ENCODE measurements at regions not wholly inside any gene's neighbourhood (a gene's known extent, or its start where the extent isn't known, plus 50 kb on each side); places are given as distances from the start of the nearest gene placed in this dataset.

GRCh38 chr2:101610750-101611315, 86.7 kb upstream of the MAP4K4 start:
- Histone ChIP-seq H3K9me3 (no peaks in the 10 kb centered on the region), H3K4me3 (no peak overlapping the region), H3K4me1 (no peaks in the 10 kb centered on the region), H3K27ac (no peak overlapping the region), H3K27me3 (no peaks in the 10 kb centered on the region), H3K36me3 (no peaks in the 10 kb centered on the region)
- 94 to 98% methylated on average over 2 to 3 of the region's 3 CpGs for WGBS, 2 donors (ENCODE audit: low coverage in 1 of 2)
- ATAC-seq, result no peak
- TF ChIP-seq EP300 (IDR thresholded peaks at IDR 0.05) (no peak), CTCF (IDR thresholded peaks at IDR 0.05) (no peak), POLR2A (IDR thresholded peaks at IDR 0.05) (no peak), POLR2AphosphoS5 (IDR thresholded peaks at IDR 0.05) (no peak)

GRCh38 chr2:101609433-101609832, 88.1 kb upstream of the MAP4K4 start:
- Histone ChIP-seq H3K36me3 (no peaks in the 10 kb centered on the region), H3K9me3 (no peaks in the 10 kb centered on the region), H3K4me3 (no peak overlapping the region), H3K27ac (no peak overlapping the region), H3K27me3 (no peaks in the 10 kb centered on the region), H3K4me1 (no peaks in the 10 kb centered on the region)
- TF ChIP-seq POLR2A (IDR thresholded peaks at IDR 0.05), result no peak
- TF ChIP-seq CTCF (IDR thresholded peaks at IDR 0.05), result no peak
- no peak for TF ChIP-seq EP300 (IDR thresholded peaks at IDR 0.05)
- no peak for TF ChIP-seq POLR2AphosphoS5 (IDR thresholded peaks at IDR 0.05)
- 95 to 97% methylated on average over 3 to 4 of the region's 4 CpGs for WGBS, 2 donors (ENCODE audit: low coverage in 1 of 2)
- no peak for ATAC-seq

- 65 to 71% methylated on average over 2 to 3 of the region's 4 CpGs for WGBS, 2 donors (ENCODE audit: low coverage in 1 of 2)
- no peaks in the 10 kb centered on the region for H3K27me3 ChIP-seq
- no peaks in the 10 kb centered on the region for H3K4me1 ChIP-seq
- H3K4me3 ChIP-seq, result no peak overlapping the region
- no peaks in the 10 kb centered on the region for H3K9me3 ChIP-seq
- no peaks in the 10 kb centered on the region for H3K36me3 ChIP-seq
- TF ChIP-seq POLR2AphosphoS5 (IDR thresholded peaks at IDR 0.05), result no peak
- TF ChIP-seq EP300 (IDR thresholded peaks at IDR 0.05), result no peak
- no peak for TF ChIP-seq CTCF (IDR thresholded peaks at IDR 0.05)
- no peak for TF ChIP-seq POLR2A (IDR thresholded peaks at IDR 0.05)
- no peak overlapping the region for H3K27ac ChIP-seq
- ATAC-seq, result no peak
These were observed 88.8 kb upstream of the MAP4K4 start for GRCh38 chr2:101608408-101609310.

- no peaks in the 10 kb centered on the region for H3K27me3 ChIP-seq
- no peak overlapping the region for H3K4me3 ChIP-seq
- ATAC-seq, result peak; percentile 74
- H3K36me3 ChIP-seq, result no peaks in the 10 kb centered on the region
- no peaks in the 10 kb centered on the region for H3K9me3 ChIP-seq
- H3K4me1 ChIP-seq, result peaks cover 0 to 11% (median 0%) of the 10 kb centered on the region in 3 donors
- peak overlapping the region in 1 of 4 donors; percentile 36 for H3K27ac ChIP-seq
- TF ChIP-seq CTCF (IDR thresholded peaks at IDR 0.05) (peak in 1 of 4 experiments; percentile 5), EP300 (IDR thresholded peaks at IDR 0.05) (no peak)
- WGBS, 2 donors (ENCODE audit: low coverage in 1 of 2), result 73 to 75% methylated on average over 4 of the region's 4 CpGs
These were observed 100.1 kb upstream of the MAP4K4 start for GRCh38 chr2:101597347-101597944.

All from gastroesophageal sphincter (tissue), 4 donors.